Stimulated activated CD8-positive, alpha-beta memory T cell treated with anti-CD3 and anti-CD28 coated beads, Interleukin-7, amount 100 ng/mL, for 24 hours (primary cell): ENCODE measurements at regions not wholly inside any gene's neighbourhood (a gene's known extent, or its start where the extent isn't known, plus 50 kb on each side); places are given as distances from the start of the nearest gene placed in this dataset.
"Not testable (repeated sequence)": the region's sequence is repeated elsewhere in the genome, so short reads cannot be mapped to it uniquely, and the experiment has no call there.

Experiments used
- DNase-seq: peaks from one replicate; pipeline ENCODE4 v3.0.0-alpha.2; 2020; ENCODE audit warnings: low read depth

- DNase-seq = not testable (repeated sequence)
Observed at GRCh38 chr11:135011313-135011712, 599.3 kb upstream of the B3GAT1 start.

GRCh38 chr11:135009125-135009524, 597.1 kb upstream of the B3GAT1 start:
- DNase-seq = no peak

GRCh38 chr11:135008412-135008811, 596.4 kb upstream of the B3GAT1 start:
- no peak for DNase-seq

GRCh38 chr11:135008001-135008405, 596.0 kb upstream of the B3GAT1 start:
- no peak for DNase-seq

- DNase-seq = no peak
Observed at GRCh38 chr11:135006800-135007199, 594.8 kb upstream of the B3GAT1 start.

- no peak for DNase-seq
Observed at GRCh38 chr11:135004495-135004894, 592.5 kb upstream of the B3GAT1 start.

GRCh38 chr11:135002236-135002635, 590.2 kb upstream of the B3GAT1 start:
- no peak for DNase-seq

- no peak for DNase-seq
Observed at GRCh38 chr11:135001581-135001980, 589.5 kb upstream of the B3GAT1 start.

- DNase-seq = not testable (repeated sequence)
Observed at GRCh38 chr11:135001065-135001464, 589.0 kb upstream of the B3GAT1 start.

- no peak for DNase-seq
Observed at GRCh38 chr11:134999590-134999989, 587.5 kb upstream of the B3GAT1 start.

- no peak for DNase-seq
Observed at GRCh38 chr11:134997652-134998320, 585.7 kb upstream of the B3GAT1 start.

- DNase-seq = no peak
Observed at GRCh38 chr11:134995741-134996140, 583.7 kb upstream of the B3GAT1 start.

- DNase-seq = no peak
Observed at GRCh38 chr11:134994431-134994830, 582.4 kb upstream of the B3GAT1 start.

GRCh38 chr11:134993691-134994243, 581.7 kb upstream of the B3GAT1 start:
- DNase-seq = no peak

- DNase-seq = no peak
Observed at GRCh38 chr11:134992981-134993380, 580.9 kb upstream of the B3GAT1 start.

- DNase-seq = no peak
Observed at GRCh38 chr11:134988495-134988894, 576.5 kb upstream of the B3GAT1 start.

- no peak for DNase-seq
Observed at GRCh38 chr11:134987822-134988221, 575.8 kb upstream of the B3GAT1 start.

GRCh38 chr11:134987223-134987768, 575.3 kb upstream of the B3GAT1 start:
- DNase-seq = no peak

GRCh38 chr11:134984421-134984820, 572.4 kb upstream of the B3GAT1 start:
- DNase-seq = no peak

GRCh38 chr11:134982432-134982831, 570.4 kb upstream of the B3GAT1 start:
- not testable (repeated sequence) for DNase-seq

- DNase-seq = no peak
Observed at GRCh38 chr11:134981835-134982234, 569.8 kb upstream of the B3GAT1 start.

- DNase-seq = no peak
Observed at GRCh38 chr11:134980819-134981710, 569.0 kb upstream of the B3GAT1 start.

GRCh38 chr11:134979089-134979457, 567.0 kb upstream of the B3GAT1 start:
- not testable (repeated sequence) for DNase-seq
